ENCODE measurements at regions not wholly inside any gene's neighbourhood (a gene's known extent, or its start where the extent isn't known, plus 50 kb on each side); places are given as distances from the start of the nearest gene placed in this dataset.
"Not testable (repeated sequence)": the region's sequence is repeated elsewhere in the genome, so short reads cannot be mapped to it uniquely, and the experiment has no call there.

DNA sequence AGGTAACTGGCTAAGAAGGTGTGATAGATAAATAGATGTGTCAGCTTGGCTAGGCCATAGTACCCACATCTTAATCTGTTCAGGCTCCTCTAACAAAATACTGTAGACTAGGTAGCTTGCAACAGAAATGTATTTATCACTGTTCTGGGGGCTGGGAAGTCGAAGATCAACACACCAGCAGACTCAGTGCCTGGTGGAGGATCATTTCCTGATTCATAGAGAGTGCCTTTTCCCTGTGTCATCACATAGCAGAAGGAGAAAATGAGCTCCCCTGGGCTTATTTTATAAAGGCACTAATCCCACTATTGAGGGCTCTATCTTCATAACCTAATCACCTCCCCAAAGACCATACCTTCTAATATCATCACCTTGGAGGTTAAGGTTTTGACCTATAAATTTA lies 532.7 kb upstream of the OLFM3 start:
- no peak overlapping the region for H3K4me3 ChIP-seq (ENCODE audit: control insufficient read depth, low read depth, low read length)
- TF ChIP-seq CTCF (conservative IDR thresholded peaks at IDR 0.05; ENCODE audit: control insufficient read depth, insufficient read depth, low read depth, low read length), result no peak
- DNase-seq (ENCODE audit: low read depth), result no peak

DNA sequence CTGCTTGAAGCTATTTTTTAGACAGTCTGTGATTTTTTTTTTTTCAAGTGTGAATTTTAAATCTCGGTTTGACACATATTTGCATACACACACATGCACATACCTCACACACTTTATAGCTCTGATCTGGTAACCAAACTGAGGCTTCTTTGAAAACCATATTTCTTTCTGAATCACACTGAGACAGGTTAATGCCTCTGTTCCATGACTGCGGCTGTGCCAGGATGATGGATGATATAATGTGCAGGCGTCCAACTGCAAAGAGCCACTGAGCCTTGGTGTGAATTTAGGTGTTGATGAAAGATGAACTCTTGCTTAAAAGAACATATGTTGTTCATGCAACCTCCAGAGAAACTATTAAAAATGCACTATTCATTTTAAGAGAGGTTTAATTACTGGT lies 504.0 kb upstream of the OLFM3 start:
- TF ChIP-seq CTCF (conservative IDR thresholded peaks at IDR 0.05; ENCODE audit: control insufficient read depth, insufficient read depth, low read depth, low read length), result no peak
- DNase-seq (ENCODE audit: low read depth), result no peak
- H3K4me3 ChIP-seq (ENCODE audit: control insufficient read depth, low read depth, low read length), result no peak overlapping the region

GRCh38 chr1:102498929-102499328 lies 502.2 kb upstream of the OLFM3 start:
- H3K4me3 ChIP-seq (ENCODE audit: control insufficient read depth, low read depth, low read length), result no peak overlapping the region
- DNase-seq (ENCODE audit: low read depth), result no peak
- TF ChIP-seq CTCF (conservative IDR thresholded peaks at IDR 0.05; ENCODE audit: control insufficient read depth, insufficient read depth, low read depth, low read length), result no peak

DNA sequence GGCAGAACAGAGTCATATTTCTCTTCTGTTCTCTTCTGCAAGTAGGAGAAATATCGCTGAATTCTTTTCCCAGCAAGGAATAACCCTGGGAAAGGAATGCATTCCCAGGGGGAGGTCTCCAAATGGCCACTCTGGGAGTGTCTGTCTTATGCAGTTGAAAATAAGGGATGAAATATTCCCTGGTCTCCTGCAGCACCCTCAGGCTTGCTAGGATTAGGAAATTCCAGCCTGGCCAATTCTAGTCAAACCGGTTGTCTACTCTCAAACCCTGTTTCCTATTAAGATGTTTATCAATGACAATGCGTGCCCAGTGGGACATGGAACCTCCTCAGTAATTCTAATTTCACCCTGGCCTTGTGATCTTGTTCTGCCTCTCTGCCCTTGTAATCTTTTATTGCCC lies 501.1 kb upstream of the OLFM3 start:
- not testable (repeated sequence) for H3K4me3 ChIP-seq (ENCODE audit: control insufficient read depth, low read depth, low read length); DNase-seq (ENCODE audit: low read depth)

DNA sequence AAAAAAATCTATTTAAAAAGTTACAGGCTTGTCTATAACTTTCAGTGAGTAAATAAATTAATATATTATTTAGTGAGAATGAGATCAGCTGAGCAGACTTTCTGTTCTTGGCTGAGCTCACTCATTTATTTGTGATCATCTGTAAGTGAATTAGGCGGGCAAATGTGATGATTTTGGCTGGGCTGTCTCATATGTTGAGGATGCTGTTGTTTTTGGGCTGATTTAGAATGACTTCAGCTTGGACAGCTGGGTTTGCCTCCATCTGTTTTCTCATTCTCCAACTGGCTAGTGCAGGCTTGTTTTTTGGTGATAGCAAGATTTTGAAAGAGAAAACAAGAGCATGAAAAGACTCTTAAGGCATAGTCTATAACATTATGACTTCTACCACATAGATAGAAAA lies 475.8 kb upstream of the OLFM3 start:
- no peak for DNase-seq (ENCODE audit: low read depth)
- no peak for TF ChIP-seq CTCF (conservative IDR thresholded peaks at IDR 0.05; ENCODE audit: control insufficient read depth, insufficient read depth, low read depth, low read length)
- H3K4me3 ChIP-seq (ENCODE audit: control insufficient read depth, low read depth, low read length), result no peak overlapping the region

GRCh38 chr1:102470767-102471166 lies 474.0 kb upstream of the OLFM3 start:
- no peak for DNase-seq (ENCODE audit: low read depth)
- TF ChIP-seq CTCF (conservative IDR thresholded peaks at IDR 0.05; ENCODE audit: control insufficient read depth, insufficient read depth, low read depth, low read length), result no peak
- no peak overlapping the region for H3K4me3 ChIP-seq (ENCODE audit: control insufficient read depth, low read depth, low read length)

- no peak overlapping the region for H3K4me3 ChIP-seq (ENCODE audit: control insufficient read depth, low read depth, low read length)
- DNase-seq (ENCODE audit: low read depth), result no peak
- TF ChIP-seq CTCF (conservative IDR thresholded peaks at IDR 0.05; ENCODE audit: control insufficient read depth, insufficient read depth, low read depth, low read length), result no peak
Observed at GRCh38 chr1:102466487-102466886, 469.8 kb upstream of the OLFM3 start.
